IPS-18c (cell line): ENCODE measurements at regions not wholly inside any gene's neighbourhood (a gene's known extent, or its start where the extent isn't known, plus 50 kb on each side); places are given as distances from the start of the nearest gene placed in this dataset.
A peak's percentile ranks its signal among the peaks of the same experiment; 100 is the strongest.

Source experiments
- H3K4me3 ChIP-seq: 2 replicates; pipeline ENCODE4 v1.7.0; 2013; ENCODE audit warnings: low read depth, mild to moderate bottlenecking, low read length, moderate library complexity; ENCODE audit not compliant: insufficient read depth
- H3K9me3 ChIP-seq: one replicate; pipeline ENCODE4 v1.6.1; 2013; ENCODE audit warnings: mild to moderate bottlenecking, low read length, moderate library complexity; ENCODE audit not compliant: control insufficient read depth, insufficient read depth

- peaks cover 31% of the 10 kb centered on the region for H3K9me3 ChIP-seq
- H3K4me3 ChIP-seq, result no peak overlapping the region
These were observed 833.8 kb downstream of the TBC1D22A start for GRCh38 chr22:47596176-47596690.

- H3K9me3 ChIP-seq, result peaks cover 31% of the 10 kb centered on the region
- no peak overlapping the region for H3K4me3 ChIP-seq
These were observed 832.5 kb downstream of the TBC1D22A start for GRCh38 chr22:47594836-47595521.

- H3K4me3 ChIP-seq, result no peak overlapping the region
- H3K9me3 ChIP-seq, result peaks cover 32% of the 10 kb centered on the region
These were observed 831.5 kb downstream of the TBC1D22A start for GRCh38 chr22:47593911-47594311.

GRCh38 chr22:47593291-47593690 lies 830.8 kb downstream of the TBC1D22A start:
- Histone ChIP-seq H3K9me3 (peaks cover 34% of the 10 kb centered on the region), H3K4me3 (no peak overlapping the region)

GRCh38 chr22:47592791-47593190 lies 830.3 kb downstream of the TBC1D22A start:
- peaks cover 36% of the 10 kb centered on the region for H3K9me3 ChIP-seq
- no peak overlapping the region for H3K4me3 ChIP-seq

GRCh38 chr22:47591709-47592108 lies 829.3 kb downstream of the TBC1D22A start:
- H3K4me3 ChIP-seq, result no peak overlapping the region
- peaks cover 40% of the 10 kb centered on the region for H3K9me3 ChIP-seq

GRCh38 chr22:47591016-47591415 lies 828.6 kb downstream of the TBC1D22A start:
- Histone ChIP-seq H3K9me3 (peaks cover 39% of the 10 kb centered on the region), H3K4me3 (peak overlapping the region; percentile 1; the same call in 1 of the 2 replicates)

GRCh38 chr22:47589271-47590250 lies 827.1 kb downstream of the TBC1D22A start:
- peaks cover 34% of the 10 kb centered on the region for H3K9me3 ChIP-seq
- no peak overlapping the region for H3K4me3 ChIP-seq

- H3K9me3 ChIP-seq, result peaks cover 35% of the 10 kb centered on the region
- no peak overlapping the region for H3K4me3 ChIP-seq
These were observed 826.1 kb downstream of the TBC1D22A start for GRCh38 chr22:47588578-47588960.

- peaks cover 30% of the 10 kb centered on the region for H3K9me3 ChIP-seq
- H3K4me3 ChIP-seq, result no peak overlapping the region
These were observed 825.6 kb downstream of the TBC1D22A start for GRCh38 chr22:47587861-47588577.

GRCh38 chr22:47587361-47587760 lies 824.9 kb downstream of the TBC1D22A start:
- H3K9me3 ChIP-seq, result peaks cover 27% of the 10 kb centered on the region

GRCh38 chr22:47586946-47587345 lies 824.5 kb downstream of the TBC1D22A start:
- Histone ChIP-seq H3K9me3 (peaks cover 27% of the 10 kb centered on the region), H3K4me3 (no peak overlapping the region)

More at GRCh38 chr22:47587361-47587760, 824.9 kb downstream of the TBC1D22A start:
- H3K4me3 ChIP-seq, result no peak overlapping the region

GRCh38 chr22:47586038-47586437 lies 823.6 kb downstream of the TBC1D22A start:
- H3K4me3 ChIP-seq, result no peak overlapping the region
- H3K9me3 ChIP-seq, result peaks cover 20% of the 10 kb centered on the region

- H3K9me3 ChIP-seq, result peaks cover 13% of the 10 kb centered on the region
- no peak overlapping the region for H3K4me3 ChIP-seq
These were observed 821.6 kb downstream of the TBC1D22A start for GRCh38 chr22:47583959-47584562.

- Histone ChIP-seq H3K4me3 (no peak overlapping the region), H3K9me3 (peaks cover 12% of the 10 kb centered on the region)
These were observed 819.6 kb downstream of the TBC1D22A start for GRCh38 chr22:47582067-47582466.

- Histone ChIP-seq H3K4me3 (no peak overlapping the region), H3K9me3 (peaks cover 13% of the 10 kb centered on the region)
These were observed 817.7 kb downstream of the TBC1D22A start for GRCh38 chr22:47580121-47580520.

GRCh38 chr22:47576908-47577307 lies 814.5 kb downstream of the TBC1D22A start:
- Histone ChIP-seq H3K9me3 (peaks cover 30% of the 10 kb centered on the region), H3K4me3 (peak overlapping the region; percentile 9; the same call in 1 of the 2 replicates)
